HAP-1 (cell line): ENCODE measurements at regions not wholly inside any gene's neighbourhood (a gene's known extent, or its start where the extent isn't known, plus 50 kb on each side); places are given as distances from the start of the nearest gene placed in this dataset.
A peak's percentile ranks its signal among the peaks of the same experiment; 100 is the strongest.
"Not testable (repeated sequence)": the region's sequence is repeated elsewhere in the genome, so short reads cannot be mapped to it uniquely, and the experiment has no call there.

ENCODE experiments used
- DNase-seq, 2 experiments: peaks; one replicate each; pipeline ENCODE4 v3.0.0-alpha.2; 2016 to 2020; ENCODE audit warnings: low spot score in 2 of 2
- H3K27me3 ChIP-seq: fragments of 250-450 bp; sonication (Bioruptor Pico); 2 replicates; pipeline ENCODE4 v1.5.1; 2020; ENCODE audit warnings: low read depth, mild to moderate bottlenecking, moderate library complexity
- H3K36me3 ChIP-seq: fragments of 250-450 bp; sonication (Bioruptor Pico); replicated peaks from 2 replicates; pipeline ENCODE4 v1.5.1; 2020; ENCODE audit warnings: mild to moderate bottlenecking
- H3K4me1 ChIP-seq: fragments of 250-450 bp; sonication (Bioruptor Pico); 2 replicates; pipeline ENCODE4 v1.5.1; 2020; ENCODE audit warnings: mild to moderate bottlenecking
- H3K4me3 ChIP-seq: fragments of 250-450 bp; sonication (Bioruptor Pico); 2 replicates; pipeline ENCODE4 v1.5.1; 2020; ENCODE audit warnings: mild to moderate bottlenecking, moderate library complexity
- H3K9me3 ChIP-seq: fragments of 250-450 bp; sonication (Bioruptor Pico); 2 replicates; pipeline ENCODE4 v1.5.1; 2020; ENCODE audit warnings: mild to moderate bottlenecking, moderate library complexity
- in situ Hi-C: fragments of 300-500 bp; cut with MboI; formaldehyde crosslinking; loops from 3 replicates; pipeline ENCODE4 v1.14.3; 2020; ENCODE audit warnings: low sequenced_read_pairs, inconsistent platforms, mixed read lengths

- no peak overlapping the region for H3K4me3 ChIP-seq
Observed at GRCh38 chr12:73629893-73630831, 907.5 kb upstream of the ATXN7L3B start.

GRCh38 chr12:73632191-73632590 lies 905.4 kb upstream of the ATXN7L3B start:
- no peaks in the 10 kb centered on the region for H3K36me3 ChIP-seq
- H3K4me3 ChIP-seq, result no peak overlapping the region
- no peak for DNase-seq
- H3K4me1 ChIP-seq, result peaks cover 3% of the 10 kb centered on the region; the same call in 1 of the 2 replicates
- H3K9me3 ChIP-seq, result no peaks in the 10 kb centered on the region
- no peaks in the 10 kb centered on the region for H3K27me3 ChIP-seq
- in situ Hi-C loops, result no loop called here

More at GRCh38 chr12:73629893-73630831, 907.5 kb upstream of the ATXN7L3B start:
- in situ Hi-C loops, result no loop called here
- H3K4me1 ChIP-seq, result peaks cover 3% of the 10 kb centered on the region; the same call in 1 of the 2 replicates
- no peaks in the 10 kb centered on the region for H3K36me3 ChIP-seq
- no peaks in the 10 kb centered on the region for H3K27me3 ChIP-seq
- peak; percentile 13 to 36 for DNase-seq
- no peaks in the 10 kb centered on the region for H3K9me3 ChIP-seq

GRCh38 chr12:73632661-73633060 lies 905.0 kb upstream of the ATXN7L3B start:
- in situ Hi-C loops, result no loop called here

GRCh38 chr12:73639397-73639796 lies 898.2 kb upstream of the ATXN7L3B start:
- H3K27me3 ChIP-seq, H3K9me3 ChIP-seq, in situ Hi-C loops, H3K4me3 ChIP-seq, DNase-seq, H3K4me1 ChIP-seq, H3K36me3 ChIP-seq: not testable (repeated sequence)

More at GRCh38 chr12:73632661-73633060, 905.0 kb upstream of the ATXN7L3B start:
- H3K4me1 ChIP-seq, result peaks cover 3% of the 10 kb centered on the region; the same call in 1 of the 2 replicates
- no peaks in the 10 kb centered on the region for H3K9me3 ChIP-seq
- H3K36me3 ChIP-seq, result no peaks in the 10 kb centered on the region
- no peak overlapping the region for H3K4me3 ChIP-seq
- DNase-seq, result no peak
- no peaks in the 10 kb centered on the region for H3K27me3 ChIP-seq

GRCh38 chr12:73656375-73656774 lies 881.3 kb upstream of the ATXN7L3B start:
- Histone ChIP-seq H3K4me3 (no peak overlapping the region), H3K4me1 (no peaks in the 10 kb centered on the region), H3K36me3 (no peaks in the 10 kb centered on the region), H3K27me3 (no peaks in the 10 kb centered on the region), H3K9me3 (no peaks in the 10 kb centered on the region; the same call in 1 of the 2 replicates)
- no peak for DNase-seq
- in situ Hi-C loops, result no loop called here

- H3K27me3 ChIP-seq, result no peaks in the 10 kb centered on the region
- H3K4me3 ChIP-seq, result no peak overlapping the region
- H3K9me3 ChIP-seq, result no peaks in the 10 kb centered on the region
- H3K4me1 ChIP-seq, result no peaks in the 10 kb centered on the region
- in situ Hi-C loops, result no loop called here
- no peaks in the 10 kb centered on the region for H3K36me3 ChIP-seq
- no peak for DNase-seq
Observed at GRCh38 chr12:73659802-73660201, 877.8 kb upstream of the ATXN7L3B start.

- H3K9me3 ChIP-seq, result no peaks in the 10 kb centered on the region
- H3K36me3 ChIP-seq, result no peaks in the 10 kb centered on the region
- in situ Hi-C loops, result no loop called here
- H3K4me1 ChIP-seq, result no peaks in the 10 kb centered on the region
- no peaks in the 10 kb centered on the region for H3K27me3 ChIP-seq
- H3K4me3 ChIP-seq, result no peak overlapping the region
- DNase-seq, result no peak
Observed at GRCh38 chr12:73665193-73665592, 872.4 kb upstream of the ATXN7L3B start.

GRCh38 chr12:73671550-73671949 lies 866.1 kb upstream of the ATXN7L3B start:
- H3K4me3 ChIP-seq, H3K9me3 ChIP-seq, in situ Hi-C loops, H3K36me3 ChIP-seq, H3K27me3 ChIP-seq, DNase-seq, H3K4me1 ChIP-seq: not testable (repeated sequence)

GRCh38 chr12:73677520-73678291 lies 859.9 kb upstream of the ATXN7L3B start:
- Histone ChIP-seq H3K9me3 (no peaks in the 10 kb centered on the region), H3K27me3 (no peaks in the 10 kb centered on the region), H3K4me3 (no peak overlapping the region), H3K4me1 (no peaks in the 10 kb centered on the region), H3K36me3 (no peaks in the 10 kb centered on the region)
- no peak for DNase-seq
- in situ Hi-C loops, result no loop called here

- Histone ChIP-seq H3K36me3 (no peaks in the 10 kb centered on the region), H3K27me3 (no peaks in the 10 kb centered on the region), H3K4me1 (no peaks in the 10 kb centered on the region), H3K4me3 (no peak overlapping the region), H3K9me3 (no peaks in the 10 kb centered on the region)
- DNase-seq, result no peak
- in situ Hi-C loops, result no loop called here
Observed at GRCh38 chr12:73678335-73678734, 859.3 kb upstream of the ATXN7L3B start.

- in situ Hi-C loops, result no loop called here
- Histone ChIP-seq H3K9me3 (no peaks in the 10 kb centered on the region), H3K4me3 (no peak overlapping the region), H3K36me3 (no peaks in the 10 kb centered on the region), H3K27me3 (no peaks in the 10 kb centered on the region), H3K4me1 (no peaks in the 10 kb centered on the region)
- no peak for DNase-seq
Observed at GRCh38 chr12:73699318-73699717, 838.3 kb upstream of the ATXN7L3B start.

- no peaks in the 10 kb centered on the region for H3K9me3 ChIP-seq
Observed at GRCh38 chr12:73714655-73715054, 823.0 kb upstream of the ATXN7L3B start.

GRCh38 chr12:73716143-73716542 lies 821.5 kb upstream of the ATXN7L3B start:
- H3K9me3 ChIP-seq, H3K4me3 ChIP-seq, H3K4me1 ChIP-seq, H3K27me3 ChIP-seq, DNase-seq, H3K36me3 ChIP-seq, in situ Hi-C loops: not testable (repeated sequence)

More at GRCh38 chr12:73714655-73715054, 823.0 kb upstream of the ATXN7L3B start:
- H3K36me3 ChIP-seq, result no peaks in the 10 kb centered on the region
- DNase-seq, result no peak
- H3K4me3 ChIP-seq, result no peak overlapping the region
- no peaks in the 10 kb centered on the region for H3K4me1 ChIP-seq
- no peaks in the 10 kb centered on the region for H3K27me3 ChIP-seq
- in situ Hi-C loops, result no loop called here

- in situ Hi-C loops, result no loop called here
- DNase-seq, result no peak
- Histone ChIP-seq H3K4me1 (no peaks in the 10 kb centered on the region), H3K4me3 (no peak overlapping the region), H3K36me3 (no peaks in the 10 kb centered on the region), H3K27me3 (no peaks in the 10 kb centered on the region), H3K9me3 (no peaks in the 10 kb centered on the region)
Observed at GRCh38 chr12:73719223-73719622, 818.4 kb upstream of the ATXN7L3B start.
